Lower leg skin (tissue), 3 donors: ENCODE measurements at regions not wholly inside any gene's neighbourhood (a gene's known extent, or its start where the extent isn't known, plus 50 kb on each side); places are given as distances from the start of the nearest gene placed in this dataset.

Experiments
- CTCF ChIP-seq, 3 donors: fragments of 450-650 bp; IDR thresholded peaks; one replicate each; pipeline ENCODE4 v1.5.1; 2016; ENCODE audit warnings: antibody characterized with exemption in 3 of 3, mild to moderate bottlenecking in 3 of 3, moderate library complexity in 2 of 3
- POLR2A ChIP-seq, 2 donors: fragments of 450-650 bp; IDR thresholded peaks; one replicate each; pipeline ENCODE4 v1.6.1; 2016 to 2017; ENCODE audit warnings: antibody characterized with exemption in 2 of 2, mild to moderate bottlenecking in 1 of 2, moderate library complexity in 1 of 2

DNA sequence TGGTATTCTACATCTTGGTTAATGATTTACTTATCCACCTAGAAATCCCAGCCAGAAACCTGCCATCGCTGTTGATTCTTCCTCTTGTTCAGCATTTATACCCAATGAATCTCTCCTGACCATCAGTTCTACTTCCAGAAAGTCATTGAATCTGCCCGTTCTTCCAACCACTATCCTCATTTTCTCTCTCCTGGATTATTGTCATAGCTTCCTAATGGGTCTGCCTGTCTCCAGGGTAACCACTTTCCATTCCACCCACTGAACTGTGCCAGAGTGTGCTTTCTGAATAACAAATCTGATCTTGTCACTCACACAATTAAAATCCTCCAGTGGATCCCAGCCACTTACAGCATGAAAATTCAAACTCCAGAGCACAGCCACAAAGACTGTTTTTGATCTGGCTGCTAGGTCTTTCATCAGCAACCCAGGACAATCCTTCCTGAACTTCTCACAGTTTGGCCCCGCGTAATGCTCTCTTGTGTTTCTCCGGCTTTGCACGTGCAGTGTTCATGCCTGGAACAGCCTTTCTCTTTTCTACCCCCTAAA is 330.6 kb downstream of the SPRY2 start:
- TF ChIP-seq CTCF (IDR thresholded peaks at IDR 0.05), result no peak
- no peak for TF ChIP-seq POLR2A (IDR thresholded peaks at IDR 0.05)
